Nephron (organoid): ENCODE measurements at regions not wholly inside any gene's neighbourhood (a gene's known extent, or its start where the extent isn't known, plus 50 kb on each side); places are given as distances from the start of the nearest gene placed in this dataset.

ENCODE experiments used
- H3K27ac Mint-ChIP-seq, 3 experiments: 2 replicates each; pipeline ENCODE4 v1.8.0; 2020; ENCODE audit warnings: mixed read lengths in 3 of 3, mild to moderate bottlenecking in 2 of 3, moderate library complexity in 1 of 3
- H3K27me3 Mint-ChIP-seq: 2 replicates; pipeline ENCODE4 v1.8.0; 2021; ENCODE audit warnings: low read depth, mild to moderate bottlenecking, moderate library complexity, mixed read lengths
- H3K36me3 Mint-ChIP-seq: 2 replicates; pipeline ENCODE4 v1.8.0; 2020; ENCODE audit warnings: low read depth, mixed read lengths
- H3K4me1 Mint-ChIP-seq: 2 replicates; pipeline ENCODE4 v1.8.0; 2020; ENCODE audit warnings: mixed read lengths
- H3K4me3 Mint-ChIP-seq, 3 experiments: 2 replicates each; pipeline ENCODE4 v1.8.0; 2020; ENCODE audit warnings: mild to moderate bottlenecking in 3 of 3, mixed read lengths in 3 of 3, moderate library complexity in 2 of 3
- H3K9me3 Mint-ChIP-seq: 2 replicates; pipeline ENCODE4 v1.8.0; 2020; ENCODE audit warnings: mixed read lengths
- TF ChIP-seq, protein P1 (sequence below), 3 experiments: fragments of 200-600 bp; sonication (generic); IDR thresholded peaks; one replicate each; pipeline ENCODE4 v1.5.0; 2021; ENCODE audit warnings: antibody characterized with exemption in 3 of 3; ENCODE audit not compliant: unreplicated experiment in 3 of 3

DNA sequence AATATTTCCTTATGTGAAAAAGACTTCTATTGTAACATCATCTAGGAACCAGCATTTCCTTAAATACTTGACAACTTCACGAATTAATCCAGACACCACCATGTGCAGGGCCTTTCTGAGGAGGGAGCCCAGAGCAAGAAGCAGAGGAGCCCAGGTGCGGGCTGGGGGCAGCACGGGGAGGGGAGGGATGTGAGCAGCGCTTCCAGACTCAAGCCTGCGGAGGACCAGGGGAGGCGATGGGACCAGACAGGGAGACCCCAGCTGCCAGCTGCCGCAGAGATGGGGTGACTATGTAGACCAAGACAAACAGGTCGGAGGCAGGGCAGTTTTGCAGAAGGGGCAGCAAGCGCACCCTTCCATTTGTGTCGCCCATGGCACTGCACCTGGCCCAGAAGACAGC is 596.1 kb downstream of the IRX1 start:
- Mint-ChIP-seq H3K36me3 (no peaks in the 10 kb centered on the region), H3K27ac (no peak overlapping the region), H3K4me3 (no peak overlapping the region), H3K9me3 (no peaks in the 10 kb centered on the region), H3K27me3 (no peaks in the 10 kb centered on the region), H3K4me1 (peaks cover 4% of the 10 kb centered on the region)
- TF ChIP-seq, protein P1, sequence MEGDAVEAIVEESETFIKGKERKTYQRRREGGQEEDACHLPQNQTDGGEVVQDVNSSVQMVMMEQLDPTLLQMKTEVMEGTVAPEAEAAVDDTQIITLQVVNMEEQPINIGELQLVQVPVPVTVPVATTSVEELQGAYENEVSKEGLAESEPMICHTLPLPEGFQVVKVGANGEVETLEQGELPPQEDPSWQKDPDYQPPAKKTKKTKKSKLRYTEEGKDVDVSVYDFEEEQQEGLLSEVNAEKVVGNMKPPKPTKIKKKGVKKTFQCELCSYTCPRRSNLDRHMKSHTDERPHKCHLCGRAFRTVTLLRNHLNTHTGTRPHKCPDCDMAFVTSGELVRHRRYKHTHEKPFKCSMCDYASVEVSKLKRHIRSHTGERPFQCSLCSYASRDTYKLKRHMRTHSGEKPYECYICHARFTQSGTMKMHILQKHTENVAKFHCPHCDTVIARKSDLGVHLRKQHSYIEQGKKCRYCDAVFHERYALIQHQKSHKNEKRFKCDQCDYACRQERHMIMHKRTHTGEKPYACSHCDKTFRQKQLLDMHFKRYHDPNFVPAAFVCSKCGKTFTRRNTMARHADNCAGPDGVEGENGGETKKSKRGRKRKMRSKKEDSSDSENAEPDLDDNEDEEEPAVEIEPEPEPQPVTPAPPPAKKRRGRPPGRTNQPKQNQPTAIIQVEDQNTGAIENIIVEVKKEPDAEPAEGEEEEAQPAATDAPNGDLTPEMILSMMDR (IDR thresholded peaks at IDR 0.05; ENCODE audit: unreplicated experiment in 3 of 3), result no peak

DNA sequence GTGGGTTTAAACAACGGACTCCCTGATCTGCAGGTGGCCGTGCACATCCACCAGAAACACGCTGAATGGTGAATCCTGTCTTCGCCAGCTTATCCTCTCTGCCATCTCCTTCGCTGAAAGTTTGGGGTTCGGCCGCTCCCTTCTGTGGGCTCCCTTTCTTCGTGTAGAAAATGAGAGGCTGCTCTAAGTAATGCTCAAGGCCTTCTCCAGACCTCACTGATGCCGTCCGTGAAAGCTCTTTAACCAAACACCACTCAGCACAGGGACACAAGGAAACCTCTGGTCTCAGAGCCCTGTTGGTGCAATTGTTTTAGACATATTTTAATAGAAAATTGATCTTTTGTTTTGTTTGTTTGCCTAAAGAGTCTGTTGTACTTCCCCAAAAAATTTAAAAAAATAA is 596.5 kb downstream of the IRX1 start:
- Mint-ChIP-seq H3K27ac (no peak overlapping the region), H3K4me3 (no peak overlapping the region), H3K36me3 (no peaks in the 10 kb centered on the region), H3K27me3 (no peaks in the 10 kb centered on the region), H3K9me3 (no peaks in the 10 kb centered on the region), H3K4me1 (peaks cover 8% of the 10 kb centered on the region)
- TF ChIP-seq, protein P1 (IDR thresholded peaks at IDR 0.05; ENCODE audit: unreplicated experiment in 3 of 3), result no peak

DNA sequence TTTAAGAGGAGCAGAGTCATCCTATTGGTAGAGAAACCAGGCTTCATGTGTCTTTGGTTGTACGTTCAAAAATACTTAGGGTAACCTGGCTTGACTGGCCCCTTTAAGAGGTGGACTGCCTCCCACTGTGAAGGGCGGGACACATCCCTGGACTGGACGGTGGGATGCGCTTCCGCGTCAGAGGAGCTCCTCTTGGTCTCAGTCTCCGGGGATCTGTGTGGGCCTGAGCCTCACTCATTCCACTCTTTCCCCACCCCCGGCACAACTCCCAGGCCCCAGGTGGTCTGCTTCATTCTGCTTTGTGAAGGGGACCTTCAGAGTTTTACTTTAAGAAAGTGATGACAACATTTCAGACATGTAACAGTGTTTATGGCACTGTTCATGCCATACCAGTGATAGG is 601.1 kb downstream of the IRX1 start:
- TF ChIP-seq, protein P1 (IDR thresholded peaks at IDR 0.05; ENCODE audit: unreplicated experiment in 3 of 3), result no peak
- H3K27me3 Mint-ChIP-seq, result peaks cover 10% of the 10 kb centered on the region
- peaks cover 19% of the 10 kb centered on the region for H3K4me1 Mint-ChIP-seq
- H3K27ac Mint-ChIP-seq, result peak overlapping the region in 1 of 3 experiments; percentile 15
- H3K4me3 Mint-ChIP-seq, result no peak overlapping the region
- H3K9me3 Mint-ChIP-seq, result no peaks in the 10 kb centered on the region
- H3K36me3 Mint-ChIP-seq, result no peaks in the 10 kb centered on the region

DNA sequence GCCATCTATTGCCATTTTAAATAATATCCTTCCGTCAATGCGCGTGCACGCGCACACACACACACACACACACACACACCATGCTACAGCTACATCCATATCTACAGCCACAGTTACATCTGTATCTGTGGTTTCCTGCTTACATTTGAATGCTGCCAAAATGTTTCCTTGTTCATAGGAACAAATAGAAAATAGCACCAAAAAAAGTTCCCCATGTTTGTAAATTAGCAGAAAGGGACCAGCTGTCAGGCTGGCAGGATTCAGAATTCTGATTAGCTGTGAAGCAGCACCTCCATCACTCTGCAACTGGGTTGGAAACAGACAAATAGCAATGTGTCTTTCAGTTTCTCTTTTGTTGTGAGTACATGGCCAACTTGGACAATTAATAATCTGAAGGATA is 601.5 kb downstream of the IRX1 start:
- TF ChIP-seq, protein P1 (IDR thresholded peaks at IDR 0.05; ENCODE audit: unreplicated experiment in 3 of 3), result no peak
- Mint-ChIP-seq H3K4me1 (peaks cover 19% of the 10 kb centered on the region), H3K36me3 (no peaks in the 10 kb centered on the region), H3K4me3 (no peak overlapping the region), H3K27ac (peak overlapping the region in 1 of 3 experiments; percentile 15), H3K27me3 (peaks cover 14% of the 10 kb centered on the region), H3K9me3 (no peaks in the 10 kb centered on the region)

DNA sequence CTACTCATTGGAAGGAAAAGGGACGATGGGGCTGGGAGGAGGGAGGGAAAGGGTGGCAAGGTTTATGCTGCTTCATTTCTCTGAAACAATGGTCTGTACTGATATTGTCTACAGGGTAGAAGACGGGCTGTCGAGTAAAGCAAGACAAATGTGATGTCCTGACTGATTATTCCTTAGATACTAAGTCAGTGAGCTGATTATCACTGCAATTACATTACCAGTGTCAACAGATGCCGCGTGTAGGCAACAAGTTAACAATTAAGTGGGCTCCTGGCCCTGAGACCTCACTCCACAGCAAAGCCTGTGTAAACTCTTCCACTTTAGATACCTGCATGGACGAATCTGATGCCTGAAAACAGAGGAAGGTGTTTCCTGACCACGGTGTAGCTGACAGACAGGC is 602.8 kb downstream of the IRX1 start:
- TF ChIP-seq, protein P1 (IDR thresholded peaks at IDR 0.05; ENCODE audit: unreplicated experiment in 3 of 3), result no peak
- Mint-ChIP-seq H3K27me3 (peaks cover 14% of the 10 kb centered on the region), H3K9me3 (no peaks in the 10 kb centered on the region), H3K4me3 (no peak overlapping the region), H3K4me1 (peaks cover 24% of the 10 kb centered on the region), H3K36me3 (no peaks in the 10 kb centered on the region), H3K27ac (no peak overlapping the region)

DNA sequence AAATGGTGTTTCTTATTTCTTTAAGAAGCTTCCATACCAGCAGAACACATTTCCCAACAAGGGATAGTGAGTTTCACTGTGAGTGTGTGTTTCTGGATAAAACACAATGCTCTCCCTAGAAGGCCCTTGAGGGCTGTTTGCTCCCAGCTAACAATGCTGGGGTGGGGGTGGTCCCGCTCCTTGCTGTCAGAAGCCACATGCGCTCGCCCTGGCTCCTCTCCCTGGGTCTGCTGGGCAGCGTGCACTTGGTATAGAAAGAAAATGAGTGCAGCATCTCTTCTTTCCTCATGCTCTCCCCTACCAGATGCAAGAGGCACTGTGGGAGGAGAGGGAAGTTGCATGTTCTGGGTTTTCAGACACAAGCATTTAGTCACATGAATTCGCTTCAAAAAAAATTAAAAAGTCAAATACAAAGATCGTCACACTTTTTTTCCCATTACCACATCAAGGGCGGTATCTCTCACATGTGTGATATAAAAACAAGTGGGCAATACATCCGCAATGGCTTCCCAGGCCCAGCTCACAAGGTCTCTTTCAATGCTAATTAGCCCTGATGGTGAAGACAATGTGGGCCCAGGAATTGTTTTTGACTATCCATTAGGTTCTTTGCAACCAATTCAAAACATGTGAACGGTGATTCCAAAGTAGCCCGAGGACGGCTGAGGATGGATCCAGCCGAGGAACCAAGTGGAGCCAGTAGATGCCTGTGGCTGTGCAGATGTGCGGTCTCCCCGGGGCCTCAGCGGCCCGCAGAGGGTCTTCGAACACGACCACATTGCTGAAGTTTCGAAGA is 603.6 kb downstream of the IRX1 start:
- Mint-ChIP-seq H3K36me3 (no peaks in the 10 kb centered on the region), H3K27me3 (peaks cover 14% of the 10 kb centered on the region), H3K27ac (no peak overlapping the region), H3K4me3 (no peak overlapping the region), H3K4me1 (peaks cover 26% of the 10 kb centered on the region), H3K9me3 (no peaks in the 10 kb centered on the region)
- TF ChIP-seq, protein P1 (IDR thresholded peaks at IDR 0.05; ENCODE audit: unreplicated experiment in 3 of 3), result no peak
